ENCODE measurements at regions not wholly inside any gene's neighbourhood (a gene's known extent, or its start where the extent isn't known, plus 50 kb on each side); places are given as distances from the start of the nearest gene placed in this dataset.

DNA sequence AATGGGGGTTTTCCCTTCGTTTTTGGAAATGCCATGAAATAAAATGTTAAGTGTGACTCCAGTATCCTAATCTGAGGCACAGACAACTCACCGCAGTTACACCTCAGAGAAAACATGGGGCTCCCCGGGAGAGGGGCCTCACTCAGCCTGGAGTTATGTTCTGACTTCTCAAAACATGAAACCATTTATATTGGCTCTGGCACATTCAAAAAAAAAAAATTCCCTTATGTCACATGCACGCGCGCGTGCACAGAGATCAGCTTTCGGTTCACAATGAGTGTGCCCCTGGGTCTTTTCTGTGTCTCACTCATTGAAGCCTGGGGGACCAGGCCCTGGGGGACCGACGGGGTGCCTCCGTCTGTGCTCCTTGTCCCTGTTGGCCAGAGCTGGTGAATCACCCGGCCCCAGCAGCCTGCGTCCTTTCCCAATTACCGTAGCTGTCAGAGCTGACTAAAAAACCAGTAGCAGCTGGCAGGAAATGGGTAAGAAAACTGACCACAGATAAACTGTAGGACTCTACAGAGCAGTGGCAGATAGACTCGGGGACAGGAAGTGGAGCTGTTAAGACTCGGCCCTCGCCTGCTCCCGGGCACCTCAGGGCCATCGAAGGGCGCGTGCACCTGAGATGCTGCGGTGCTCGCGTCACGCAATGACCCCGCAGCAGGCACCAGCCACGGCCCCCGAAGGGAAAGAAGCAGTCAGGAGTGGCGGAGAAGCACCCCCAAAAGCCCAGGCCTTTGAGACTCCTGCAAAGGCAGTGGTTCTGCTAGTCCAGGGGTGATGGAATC is 138.3 kb upstream of the ID2 start:
- WGBS, 2 experiments (ENCODE audit: insufficient coverage in 1 of 2, insufficient read length in 1 of 2) = 91 to 94% methylated on average over 14 to 29 of the region's 29 CpGs
- H3K27me3 Mint-ChIP-seq (ENCODE audit: insufficient read depth) = peaks cover 6% of the 10 kb centered on the region
- no peaks in the 10 kb centered on the region for H3K9me3 Mint-ChIP-seq
- H3K36me3 Mint-ChIP-seq (ENCODE audit: low read depth) = no peaks in the 10 kb centered on the region
- no peak overlapping the region for H3K4me3 Mint-ChIP-seq
- peaks cover 14% of the 10 kb centered on the region for H3K4me1 Mint-ChIP-seq
- TF ChIP-seq CTCF (conservative IDR thresholded peaks at IDR 0.05) = no peak
- Histone ChIP-seq H3K9ac (ENCODE audit: extremely low read depth, low read length, poor library complexity, severe bottlenecking) (no peak overlapping the region), H3K4me3 (ENCODE audit: low read length) (no peak overlapping the region), H3K27ac (ENCODE audit: low read depth, low read length) (no peak overlapping the region), H3K27me3 (ENCODE audit: control insufficient read depth, insufficient read depth, low read length, poor library complexity, severe bottlenecking) (no peaks in the 10 kb centered on the region), H3K36me3 (ENCODE audit: control insufficient read depth, insufficient read depth, low read length) (no peaks in the 10 kb centered on the region), H3K4me1 (ENCODE audit: control insufficient read depth, insufficient read depth, low read length) (no peaks in the 10 kb centered on the region), H3K9me3 (ENCODE audit: control insufficient read depth, low read length) (no peaks in the 10 kb centered on the region)
- DNase-seq = peak; percentile 38
- H3K27ac Mint-ChIP-seq = no peak overlapping the region

- Mint-ChIP-seq H3K36me3 (ENCODE audit: low read depth) (no peaks in the 10 kb centered on the region), H3K4me3 (no peak overlapping the region), H3K27me3 (ENCODE audit: insufficient read depth) (peaks cover 6% of the 10 kb centered on the region), H3K4me1 (peaks cover 14% of the 10 kb centered on the region), H3K27ac (no peak overlapping the region), H3K9me3 (no peaks in the 10 kb centered on the region)
- H3K36me3 ChIP-seq (ENCODE audit: control insufficient read depth, insufficient read depth, low read length) = no peaks in the 10 kb centered on the region
- no peaks in the 10 kb centered on the region for H3K27me3 ChIP-seq (ENCODE audit: control insufficient read depth, insufficient read depth, low read length, poor library complexity, severe bottlenecking)
- DNase-seq = no peak
- no peak overlapping the region for H3K9ac ChIP-seq (ENCODE audit: extremely low read depth, low read length, poor library complexity, severe bottlenecking)
- 84 to 87% methylated on average over 10 to 15 of the region's 15 CpGs for WGBS, 2 experiments (ENCODE audit: insufficient coverage in 1 of 2, insufficient read length in 1 of 2)
- H3K4me1 ChIP-seq (ENCODE audit: control insufficient read depth, insufficient read depth, low read length) = no peaks in the 10 kb centered on the region
- H3K9me3 ChIP-seq (ENCODE audit: control insufficient read depth, low read length) = no peaks in the 10 kb centered on the region
- no peak overlapping the region for H3K4me3 ChIP-seq (ENCODE audit: low read length)
- H3K27ac ChIP-seq (ENCODE audit: low read depth, low read length) = no peak overlapping the region
- TF ChIP-seq CTCF (conservative IDR thresholded peaks at IDR 0.05) = no peak
Observed at GRCh38 chr2:8544171-8544785, 137.6 kb upstream of the ID2 start.

- H3K4me3 ChIP-seq (ENCODE audit: low read length) = no peak overlapping the region
- no peaks in the 10 kb centered on the region for H3K36me3 Mint-ChIP-seq (ENCODE audit: low read depth)
- peak; percentile 59 for TF ChIP-seq CTCF (conservative IDR thresholded peaks at IDR 0.05)
- no peaks in the 10 kb centered on the region for H3K9me3 Mint-ChIP-seq
- no peak overlapping the region for H3K9ac ChIP-seq (ENCODE audit: extremely low read depth, low read length, poor library complexity, severe bottlenecking)
- no peak overlapping the region for H3K27ac ChIP-seq (ENCODE audit: low read depth, low read length)
- no peak overlapping the region for H3K4me3 Mint-ChIP-seq
- peak; percentile 72 for DNase-seq
- H3K36me3 ChIP-seq (ENCODE audit: control insufficient read depth, insufficient read depth, low read length) = no peaks in the 10 kb centered on the region
- no peaks in the 10 kb centered on the region for H3K4me1 ChIP-seq (ENCODE audit: control insufficient read depth, insufficient read depth, low read length)
- H3K27me3 Mint-ChIP-seq (ENCODE audit: insufficient read depth) = peaks cover 6% of the 10 kb centered on the region
- 88 to 92% methylated on average over 22 to 27 of the region's 27 CpGs for WGBS, 2 experiments (ENCODE audit: insufficient coverage in 1 of 2, insufficient read length in 1 of 2)
- H3K27me3 ChIP-seq (ENCODE audit: control insufficient read depth, insufficient read depth, low read length, poor library complexity, severe bottlenecking) = no peaks in the 10 kb centered on the region
- peaks cover 12% of the 10 kb centered on the region for H3K4me1 Mint-ChIP-seq
- H3K27ac Mint-ChIP-seq = no peak overlapping the region
- H3K9me3 ChIP-seq (ENCODE audit: control insufficient read depth, low read length) = no peaks in the 10 kb centered on the region
Observed at GRCh38 chr2:8544786-8545694, 136.8 kb upstream of the ID2 start.

Data from endodermal cell (in vitro differentiated cells).